B cell (primary cell): ENCODE measurements at regions not wholly inside any gene's neighbourhood (a gene's known extent, or its start where the extent isn't known, plus 50 kb on each side); places are given as distances from the start of the nearest gene placed in this dataset.
A peak's percentile ranks its signal among the peaks of the same experiment; 100 is the strongest.

Experiments
- ATAC-seq: fragments of 200-7000 bp; cut with Tn5 transposase; one replicate; pipeline ENCODE4 v1.10.0; 2021; ENCODE audit warnings: low read depth, mild to moderate bottlenecking, moderate number of reproducible peaks, moderate library complexity
- CTCF ChIA-PET: fragments of 350-600 bp; sonication (Branson Sonifier 250); formaldehyde crosslinking; loops from one replicate; lab custom pipeline; 2021; ENCODE audit warnings: antibody characterized with exemption, inconsistent platforms; lab: Charles Lee
- POLR2A ChIA-PET: fragments of 350-600 bp; sonication (Branson Sonifier 250); formaldehyde crosslinking; loops from one replicate; lab custom pipeline; 2021; ENCODE audit warnings: antibody characterized with exemption; lab: Charles Lee
- DNase-seq: peaks from one replicate; pipeline ENCODE4 v3.0.0; 2013
- H2AFZ ChIP-seq: 2 replicates; pipeline ENCODE4 v1.6.1; 2012; ENCODE audit warnings: mild to moderate bottlenecking, low read depth, low read length; ENCODE audit not compliant: insufficient read depth, poor library complexity, severe bottlenecking
- H3K27ac ChIP-seq, 2 donors: 1 replicate in 1 of 2; 2 replicates in 1 of 2; pipeline ENCODE4 v1.5.1; 2012 to 2013; ENCODE audit warnings: low read length in 2 of 2, mild to moderate bottlenecking in 2 of 2, moderate library complexity in 1 of 2
- H3K27me3 ChIP-seq, 4 experiments: fragments of 200-600 bp in 1 of 4; sonication (generic) in 1 of 4; replicated peaks in 1 of 4; 1 replicate in 2 of 4; 2 replicates in 2 of 4; pipeline versions ENCODE4 v1.6.1 to v1.7.0; 2013 to 2016; ENCODE audit warnings: low read length in 3 of 4, mild to moderate bottlenecking in 2 of 4, mixed read lengths in 1 of 4, moderate library complexity in 1 of 4; ENCODE audit not compliant: insufficient read depth in 4 of 4, control insufficient read depth in 3 of 4; ENCODE audit errors: control extremely low read depth in 1 of 4
- H3K36me3 ChIP-seq, 2 experiments: replicated peaks in 1 of 2; 1 replicate in 1 of 2; 2 replicates in 1 of 2; pipeline versions ENCODE4 v1.6.1 to v1.7.1; 2013; ENCODE audit warnings: low read length in 1 of 2; ENCODE audit not compliant: insufficient read depth in 2 of 2, control insufficient read depth in 1 of 2; ENCODE audit errors: control extremely low read depth in 1 of 2, extremely low read depth in 1 of 2
- H3K4me1 ChIP-seq, 2 donors: fragments of 200-600 bp in 1 of 2; sonication (generic) in 1 of 2; 1 replicate in 1 of 2; 2 replicates in 1 of 2; pipeline versions ENCODE4 v1.5.1 to v1.6.1; 2013 to 2017; ENCODE audit warnings: low read length in 2 of 2; ENCODE audit not compliant: control insufficient read depth in 2 of 2, insufficient read depth in 2 of 2
- H3K4me2 ChIP-seq: replicated peaks from 2 replicates; pipeline ENCODE3; 2012; ENCODE audit warnings: mild to moderate bottlenecking, low read depth, low read length; ENCODE audit not compliant: poor library complexity, severe bottlenecking
- H3K4me3 ChIP-seq, 5 experiments: fragments of 200-600 bp in 1 of 5; sonication (generic) in 1 of 5; 1 replicate in 3 of 5; 2 replicates in 2 of 5; pipeline versions ENCODE4 v1.5.1 to v1.7.0; 2011 to 2016; ENCODE audit warnings: low read length in 4 of 5, mild to moderate bottlenecking in 4 of 5, low read depth in 2 of 5, control low read depth in 1 of 5, moderate library complexity in 1 of 5; ENCODE audit not compliant: insufficient read depth in 1 of 5; ENCODE audit errors: control extremely low read depth in 1 of 5, extremely low read depth in 1 of 5
- H3K79me2 ChIP-seq: fragments of 200-600 bp; sonication (generic); one replicate; pipeline ENCODE4 v1.6.0; 2016; ENCODE audit warnings: low read length; ENCODE audit not compliant: control insufficient read depth, insufficient read depth
- H3K9ac ChIP-seq: fragments of 200-600 bp; sonication (generic); 2 replicates; pipeline ENCODE4 v1.6.1; 2017; ENCODE audit warnings: mild to moderate bottlenecking, low read length, moderate library complexity
- H3K9me3 ChIP-seq, 3 donors: one replicate each; pipeline versions ENCODE4 v1.6.1 to v1.7.1; 2013; ENCODE audit warnings: low read length in 2 of 3; ENCODE audit not compliant: control insufficient read depth in 2 of 3, insufficient read depth in 1 of 3; ENCODE audit errors: control extremely low read depth in 1 of 3
- H4K20me1 ChIP-seq: 2 replicates; pipeline ENCODE4 v1.6.0; 2012; ENCODE audit warnings: mild to moderate bottlenecking, low read length; ENCODE audit not compliant: insufficient read depth, control insufficient read depth, poor library complexity, severe bottlenecking
- H3K27ac Mint-ChIP-seq: one replicate; pipeline ENCODE4 v1.8.0; 2021; ENCODE audit warnings: mixed read lengths
- H3K27me3 Mint-ChIP-seq: one replicate; pipeline ENCODE4 v1.8.0; 2021; ENCODE audit warnings: mixed read lengths
- H3K4me1 Mint-ChIP-seq: one replicate; pipeline ENCODE4 v1.8.0; 2021; ENCODE audit warnings: mixed read lengths
- H3K4me3 Mint-ChIP-seq: one replicate; pipeline ENCODE4 v1.8.0; 2021; ENCODE audit warnings: mixed read lengths
- H3K9me3 Mint-ChIP-seq: one replicate; pipeline ENCODE4 v1.8.0; 2022; ENCODE audit warnings: mixed read lengths; ENCODE audit not compliant: insufficient read depth
- CTCF ChIP-seq: fragments of 200-600 bp; IDR thresholded peaks from one replicate; pipeline ENCODE4 v1.8.0; 2022; ENCODE audit warnings: antibody characterized with exemption, mild to moderate bottlenecking
- EZH2 ChIP-seq: IDR thresholded peaks from 2 replicates; pipeline ENCODE4 v1.6.1; 2012; ENCODE audit warnings: borderline replicate concordance, low read depth, mild to moderate bottlenecking, moderate library complexity, low read length; ENCODE audit not compliant: insufficient read depth, poor library complexity, severe bottlenecking
- WGBS: methylation state at CpG from one replicate; pipeline ENCODE4 v1.1.5; 2013; ENCODE audit warnings: missing lambda C conversion rate; ENCODE audit not compliant: insufficient coverage; 5-methylcytosine and 5-hydroxymethylcytosine counted together
- intact Hi-C: fragments of 100-400 bp; cut with micrococcal nuclease; formaldehyde crosslinking; loops from one replicate; pipeline ENCODE4 v1.10.0; 2022

DNA sequence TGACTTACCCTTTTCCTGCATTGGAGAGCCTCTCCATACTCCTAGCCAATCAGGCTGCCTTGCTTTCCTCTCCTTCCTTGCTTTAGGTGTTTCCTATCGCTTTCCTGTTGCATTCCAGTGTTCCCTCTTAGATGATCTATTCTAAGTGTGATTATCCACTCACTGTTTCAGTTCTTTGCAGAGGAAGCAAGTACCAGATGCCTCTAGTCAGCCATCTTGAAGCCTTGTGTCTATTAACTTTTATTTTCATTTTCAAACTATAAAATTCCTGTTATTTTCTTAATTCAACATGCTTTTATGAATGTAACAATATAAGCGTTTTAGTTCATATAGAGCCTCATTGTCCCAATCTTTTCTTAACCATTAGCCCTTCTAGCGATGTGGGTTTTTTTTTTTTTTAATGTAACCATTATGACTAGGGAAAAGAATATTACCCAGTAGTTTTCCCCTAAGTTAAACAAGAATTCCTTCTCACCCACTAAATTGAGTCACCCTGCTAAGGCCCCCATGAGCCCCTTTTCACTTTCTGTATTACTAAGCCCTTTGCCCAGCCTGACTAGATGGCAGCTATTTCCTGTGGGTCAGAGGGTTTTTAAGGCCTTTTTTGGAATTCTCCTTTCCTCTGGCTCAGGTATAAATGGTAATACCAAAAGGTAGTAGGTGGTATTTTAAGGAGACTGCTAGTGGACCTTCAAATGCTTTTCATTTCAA lies 229.4 kb upstream of the CTNNB1 start:
- intact Hi-C loops = loop anchor here (5.0 to 10.0 kb wide), 2 partner anchors 915 to 992 kb away; partner anchors contain the start of gene ULK4

More for the DNA sequence above, 229.4 kb upstream of the CTNNB1 start:
- peaks cover 7% of the 10 kb centered on the region for H3K9me3 Mint-ChIP-seq
- Histone ChIP-seq H3K27ac (no peak overlapping the region), H4K20me1 (no peaks in the 10 kb centered on the region), H3K36me3 (no peaks in the 10 kb centered on the region), H2AFZ (peak overlapping the region; percentile 25), H3K27me3 (no peaks in the 10 kb centered on the region), H3K9me3 (peaks cover 0 to 6% (median 1%) of the 10 kb centered on the region in 3 donors), H3K9ac (no peak overlapping the region), H3K4me3 (no peak overlapping the region), H3K79me2 (no peaks in the 10 kb centered on the region), H3K4me1 (peaks cover 45 to 50% of the 10 kb centered on the region in 2 donors), H3K4me2 (peak overlapping the region; percentile 1)
- no peak for DNase-seq
- CTCF ChIA-PET = no interaction called here
- no peak overlapping the region for H3K4me3 Mint-ChIP-seq
- peaks cover 57% of the 10 kb centered on the region for H3K4me1 Mint-ChIP-seq
- no CpG with 5 or more reads among the region's 3 CpGs for WGBS
- no peak overlapping the region for H3K27ac Mint-ChIP-seq
- TF ChIP-seq CTCF (no peak), EZH2 (no peak)
- POLR2A ChIA-PET = interaction anchor here (2.3 kb wide), 1 partner anchor 229 kb away, joined by 14 read pairs; the partner anchor contains the start of gene CTNNB1
- ATAC-seq = no peak
- H3K27me3 Mint-ChIP-seq = no peaks in the 10 kb centered on the region
